Tibial artery (tissue), 4 donors: ENCODE measurements at regions not wholly inside any gene's neighbourhood (a gene's known extent, or its start where the extent isn't known, plus 50 kb on each side); places are given as distances from the start of the nearest gene placed in this dataset.
A peak's percentile ranks its signal among the peaks of the same experiment; 100 is the strongest.

ENCODE experiments used
- DNase-seq, 2 donors: peaks; one replicate each; pipeline ENCODE4 v3.0.0-alpha.2; 2019
- H3K27ac ChIP-seq, 2 donors: fragments of 200-600 bp; sonication (generic) in 1 of 2; 1 replicate in 1 of 2; 2 replicates in 1 of 2; pipeline ENCODE4 v1.5.1; 2018 to 2019; ENCODE audit warnings: mild to moderate bottlenecking in 1 of 2
- H3K27me3 ChIP-seq, 2 donors: fragments of 200-600 bp; sonication (generic) in 1 of 2; one replicate each; pipeline versions ENCODE4 v1.5.1 to v1.6.0; 2016 to 2019
- H3K36me3 ChIP-seq, 3 donors: fragments of 200-600 bp; sonication (generic) in 2 of 3; one replicate each; pipeline ENCODE4 v1.5.1; 2016 to 2019; ENCODE audit warnings: mild to moderate bottlenecking in 2 of 3
- H3K4me1 ChIP-seq, 4 donors: fragments of 200-600 bp; sonication (generic) in 2 of 4; 1 replicate in 3 of 4; 2 replicates in 1 of 4; pipeline ENCODE4 v1.5.1; 2016 to 2019
- H3K4me3 ChIP-seq, 2 donors: fragments of 200-600 bp; sonication (generic) in 1 of 2; 1 replicate in 1 of 2; 2 replicates in 1 of 2; pipeline ENCODE4 v1.5.1; 2018 to 2019; ENCODE audit warnings: mild to moderate bottlenecking in 2 of 2
- H3K9me3 ChIP-seq, 3 donors: fragments of 200-600 bp; sonication (generic) in 1 of 3; one replicate each; pipeline ENCODE4 v1.5.1; 2016 to 2019
- CTCF ChIP-seq, 2 experiments: fragments of 200-600 bp in 1 of 2; fragments of 450-650 bp in 1 of 2; IDR thresholded peaks; one replicate each; pipeline ENCODE4 v1.5.1; 2017 to 2019; ENCODE audit warnings: antibody characterized with exemption in 2 of 2, mild to moderate bottlenecking in 1 of 2, moderate library complexity in 1 of 2
- intact Hi-C: fragments of 100-400 bp; cut with DNase I; formaldehyde crosslinking; loops from one replicate; pipeline ENCODE4 v1.15.0; 2023; ENCODE audit warnings: low total_unique reads

GRCh38 chr4:45353161-45353560 is 626.8 kb upstream of the GNPDA2 start:
- DNase-seq, result no peak
- Histone ChIP-seq H3K4me1 (no peaks in the 10 kb centered on the region), H3K9me3 (no peaks in the 10 kb centered on the region), H3K36me3 (no peaks in the 10 kb centered on the region), H3K27me3 (no peaks in the 10 kb centered on the region), H3K27ac (no peak overlapping the region), H3K4me3 (no peak overlapping the region)
- intact Hi-C loops, result no loop called here
- no peak for TF ChIP-seq CTCF (IDR thresholded peaks at IDR 0.05)

- Histone ChIP-seq H3K27ac (no peak overlapping the region), H3K27me3 (no peaks in the 10 kb centered on the region), H3K4me1 (no peaks in the 10 kb centered on the region), H3K36me3 (no peaks in the 10 kb centered on the region), H3K4me3 (peak overlapping the region; percentile 21 to 39), H3K9me3 (no peaks in the 10 kb centered on the region)
- no peak for DNase-seq
- no peak for TF ChIP-seq CTCF (IDR thresholded peaks at IDR 0.05)
- intact Hi-C loops, result no loop called here
Measured at GRCh38 chr4:45350438-45350837, 624.1 kb upstream of the GNPDA2 start.

- Histone ChIP-seq H3K27me3 (no peaks in the 10 kb centered on the region), H3K27ac (no peak overlapping the region), H3K4me3 (no peak overlapping the region), H3K36me3 (no peaks in the 10 kb centered on the region), H3K4me1 (no peaks in the 10 kb centered on the region), H3K9me3 (no peaks in the 10 kb centered on the region)
- intact Hi-C loops, result no loop called here
- no peak for DNase-seq
- TF ChIP-seq CTCF (IDR thresholded peaks at IDR 0.05), result no peak
Measured at GRCh38 chr4:45349859-45350258, 623.5 kb upstream of the GNPDA2 start.

GRCh38 chr4:45346816-45347435 is 620.6 kb upstream of the GNPDA2 start:
- intact Hi-C loops, result no loop called here
- no peaks in the 10 kb centered on the region for H3K9me3 ChIP-seq
- TF ChIP-seq CTCF (IDR thresholded peaks at IDR 0.05), result no peak

GRCh38 chr4:45345558-45345957 is 619.2 kb upstream of the GNPDA2 start:
- intact Hi-C loops, result no loop called here
- no peak overlapping the region for H3K4me3 ChIP-seq
- H3K9me3 ChIP-seq, result no peaks in the 10 kb centered on the region
- DNase-seq, result no peak
- H3K4me1 ChIP-seq, result no peaks in the 10 kb centered on the region
- no peak overlapping the region for H3K27ac ChIP-seq
- TF ChIP-seq CTCF (IDR thresholded peaks at IDR 0.05), result no peak
- H3K27me3 ChIP-seq, result no peaks in the 10 kb centered on the region
- H3K36me3 ChIP-seq, result no peaks in the 10 kb centered on the region

More at GRCh38 chr4:45346816-45347435, 620.6 kb upstream of the GNPDA2 start:
- DNase-seq, result no peak
- Histone ChIP-seq H3K27me3 (no peaks in the 10 kb centered on the region), H3K27ac (no peak overlapping the region), H3K4me3 (no peak overlapping the region), H3K36me3 (no peaks in the 10 kb centered on the region), H3K4me1 (no peaks in the 10 kb centered on the region)

GRCh38 chr4:45331802-45332201 is 605.4 kb upstream of the GNPDA2 start:
- Histone ChIP-seq H3K36me3 (no peaks in the 10 kb centered on the region), H3K4me1 (no peaks in the 10 kb centered on the region), H3K27ac (no peak overlapping the region), H3K4me3 (no peak overlapping the region), H3K9me3 (no peaks in the 10 kb centered on the region), H3K27me3 (no peaks in the 10 kb centered on the region)
- intact Hi-C loops, result no loop called here
- no peak for TF ChIP-seq CTCF (IDR thresholded peaks at IDR 0.05)
- DNase-seq, result no peak
